ENCODE measurements at regions not wholly inside any gene's neighbourhood (a gene's known extent, or its start where the extent isn't known, plus 50 kb on each side); places are given as distances from the start of the nearest gene placed in this dataset.
"Not testable (repeated sequence)": the region's sequence is repeated elsewhere in the genome, so short reads cannot be mapped to it uniquely, and the experiment has no call there.

DNA sequence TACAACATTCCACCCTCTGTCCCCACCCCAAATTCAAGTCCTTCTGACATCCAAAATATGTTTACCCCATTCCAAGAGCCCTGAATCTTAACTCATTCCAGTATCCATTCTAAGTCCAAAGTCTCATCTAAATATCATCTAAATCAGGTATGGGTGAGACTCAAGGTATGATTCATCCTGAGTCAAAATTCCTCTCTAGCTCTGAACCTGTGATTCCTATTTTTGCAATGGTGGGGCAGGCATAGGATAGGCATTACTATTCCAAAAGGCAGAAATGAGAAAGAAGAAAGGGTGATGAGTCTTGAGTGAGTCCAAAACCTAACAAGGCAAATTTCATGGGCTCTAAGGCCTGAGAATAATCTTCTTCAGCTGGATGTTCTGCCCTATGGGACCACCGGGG lies 140.3 kb upstream of the FAR2 start:
- POLR2A ChIA-PET: no interaction called here
- CTCF ChIA-PET: no interaction called here

DNA sequence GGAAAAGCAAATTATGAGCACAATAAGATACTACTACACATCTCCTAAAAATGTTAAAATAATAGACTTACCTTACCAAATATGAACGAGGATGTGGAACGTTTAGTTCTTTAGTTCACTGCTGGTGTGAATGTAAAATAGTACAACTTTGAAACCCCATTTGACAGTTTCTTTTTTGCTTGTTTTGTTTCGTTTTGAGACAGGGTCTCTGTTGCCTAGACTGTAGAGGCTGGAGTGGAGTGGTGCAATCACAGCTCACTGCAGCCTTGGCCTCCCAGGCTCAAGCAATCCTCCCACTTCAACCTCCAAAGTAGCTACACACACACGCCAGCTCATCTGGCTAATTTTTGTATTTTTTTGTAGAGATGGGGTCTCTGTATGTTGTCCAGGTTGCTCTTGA lies 136.4 kb upstream of the FAR2 start:
- ChIA-PET CTCF (no interaction called here), POLR2A (no interaction called here)

DNA sequence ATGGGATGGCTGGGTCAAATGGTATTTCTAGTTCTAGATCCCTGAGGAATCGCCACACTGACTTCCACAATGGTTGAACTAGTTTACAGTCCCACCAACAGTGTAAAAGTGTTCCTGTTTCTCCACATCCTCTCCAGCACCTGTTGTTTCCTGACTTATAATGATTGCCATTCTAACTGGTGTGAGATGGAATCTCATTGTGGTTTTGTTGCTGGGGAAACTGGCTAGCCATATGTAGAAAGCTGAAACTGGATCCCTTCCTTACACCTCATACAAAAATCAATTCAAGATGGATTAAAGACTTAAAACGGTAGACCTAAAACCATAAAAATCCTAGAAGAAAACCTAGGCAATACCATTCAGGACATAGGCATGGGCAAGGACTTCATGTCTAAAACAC lies 131.5 kb upstream of the FAR2 start:
- POLR2A ChIA-PET, CTCF ChIA-PET: not testable (repeated sequence)

DNA sequence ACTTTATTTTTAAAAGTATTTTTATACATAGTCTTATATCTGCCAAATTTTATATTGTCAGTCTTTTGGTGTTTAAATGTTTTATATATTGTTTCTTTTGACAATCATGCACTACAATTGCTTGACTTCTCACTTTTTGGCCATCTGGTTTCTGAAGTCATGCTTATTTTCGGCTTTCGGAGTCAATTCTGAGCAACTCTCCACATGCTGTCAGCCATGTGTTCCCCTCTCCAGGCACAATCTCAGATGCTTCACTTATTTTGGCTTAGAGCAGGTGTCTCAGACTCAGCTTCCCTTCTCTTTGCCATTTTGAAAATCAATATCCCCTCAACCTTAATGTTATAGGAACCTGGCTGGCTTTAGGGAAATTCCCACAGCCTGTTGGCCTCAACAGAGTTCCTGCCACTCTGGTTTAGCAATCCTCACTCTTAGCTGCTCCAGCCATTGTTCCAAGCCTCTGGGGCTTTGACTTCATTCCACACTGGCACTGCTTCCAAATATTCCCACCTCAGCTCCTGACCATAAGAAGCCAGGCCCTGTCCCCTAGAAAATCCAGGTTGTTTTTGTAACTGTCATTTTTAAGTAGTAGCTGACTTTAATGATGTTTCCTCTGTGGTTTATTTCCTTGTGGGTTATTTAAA lies 125.5 kb upstream of the FAR2 start:
- POLR2A ChIA-PET: no interaction called here
- CTCF ChIA-PET: no interaction called here

DNA sequence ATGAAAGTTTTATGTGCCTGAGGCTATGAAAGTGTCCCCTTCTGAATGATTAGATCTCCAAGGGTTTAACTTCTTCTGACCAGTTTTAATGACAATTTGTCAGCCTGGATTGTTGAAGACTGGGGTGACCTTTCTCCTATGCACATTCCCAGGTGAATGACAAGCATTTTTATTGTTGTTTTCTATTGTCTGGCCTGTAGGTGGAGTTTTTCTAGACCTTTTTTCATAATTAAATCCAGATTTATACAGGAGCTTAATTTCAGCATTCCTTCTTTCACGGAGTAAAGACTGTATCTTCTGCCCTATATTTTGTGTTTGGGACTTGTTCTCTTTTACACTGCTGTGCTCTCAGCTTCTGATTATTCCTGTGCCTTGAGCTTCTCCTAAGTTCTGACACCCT lies 125.0 kb upstream of the FAR2 start:
- POLR2A ChIA-PET: no interaction called here
- CTCF ChIA-PET: no interaction called here

DNA sequence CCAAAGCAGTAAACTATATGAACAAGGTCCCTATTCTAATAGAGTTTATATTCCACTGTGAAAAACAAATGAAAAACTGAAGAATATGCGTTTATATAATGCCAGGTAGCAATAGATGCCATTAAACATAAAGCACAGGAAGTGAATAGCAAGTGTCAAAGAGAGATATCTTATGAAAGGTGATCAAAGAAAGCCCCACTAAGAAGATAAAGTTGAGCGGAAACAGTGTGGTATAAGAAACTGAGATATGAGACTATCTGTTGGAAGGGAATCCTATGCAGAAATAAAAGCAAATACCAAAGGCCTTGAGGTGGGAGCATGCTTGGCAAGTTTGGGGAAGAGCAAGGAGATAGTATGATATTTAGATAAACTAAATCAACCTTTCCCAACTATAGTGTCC lies 123.1 kb upstream of the FAR2 start:
- POLR2A ChIA-PET: no interaction called here
- CTCF ChIA-PET: no interaction called here

DNA sequence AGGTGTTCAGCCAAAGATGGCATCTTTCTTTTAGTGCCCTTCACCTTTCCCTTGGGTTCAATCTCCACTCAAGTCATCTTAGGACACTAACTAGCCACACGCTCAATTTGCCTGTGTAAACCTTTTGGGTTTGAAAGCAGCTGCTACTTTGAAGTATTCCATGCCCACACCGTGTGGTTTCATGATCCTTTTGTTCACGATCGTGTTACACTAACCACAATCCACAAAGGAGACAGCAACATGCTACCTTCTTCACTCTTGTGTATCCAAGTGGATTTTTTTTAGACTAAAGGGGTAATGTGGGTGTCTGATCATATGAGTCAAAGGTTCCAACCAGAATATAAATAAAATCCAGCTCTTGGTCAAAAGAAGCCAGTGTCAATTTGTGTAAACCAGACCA lies 122.7 kb upstream of the FAR2 start:
- ChIA-PET CTCF (no interaction called here), POLR2A (no interaction called here)

DNA sequence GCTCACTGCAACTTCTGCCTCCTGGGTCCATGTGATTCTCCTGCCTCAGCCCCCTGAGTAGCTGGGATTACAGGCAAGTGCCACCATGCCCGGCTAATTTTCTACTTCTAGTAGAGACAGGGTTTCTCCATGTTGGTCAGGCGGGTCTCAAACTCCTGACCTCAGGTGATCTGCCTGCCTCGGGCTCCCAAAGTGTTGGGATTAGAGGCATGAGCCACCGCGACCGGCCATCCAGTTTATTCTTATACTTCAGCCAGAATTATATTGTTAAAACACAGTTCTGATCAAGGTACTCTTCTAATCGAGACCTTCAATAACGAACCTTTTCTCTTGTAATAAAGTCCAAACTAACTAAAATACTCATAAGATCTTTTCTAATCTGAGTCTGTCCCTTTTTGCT lies 119.6 kb upstream of the FAR2 start:
- POLR2A ChIA-PET, CTCF ChIA-PET: not testable (repeated sequence)

DNA sequence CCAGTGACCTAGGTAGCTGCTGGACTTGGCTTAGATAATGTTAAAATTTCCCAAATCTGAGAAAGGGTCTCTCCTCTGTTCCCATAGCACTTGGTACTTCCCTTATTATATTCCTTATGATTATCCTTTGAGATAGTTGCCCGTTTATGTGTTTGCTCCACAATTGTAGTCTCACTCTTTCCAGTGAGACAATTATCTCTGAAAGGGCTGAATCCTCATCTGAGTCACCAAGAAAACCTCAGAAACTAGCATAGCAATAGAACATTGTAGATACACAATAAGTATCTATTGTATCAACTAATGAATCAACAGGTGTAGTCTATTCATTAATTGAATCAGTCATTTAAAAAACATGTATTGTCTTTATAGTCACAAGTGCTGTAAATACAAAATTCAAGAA lies 119.1 kb upstream of the FAR2 start:
- CTCF ChIA-PET: no interaction called here
- POLR2A ChIA-PET: no interaction called here

DNA sequence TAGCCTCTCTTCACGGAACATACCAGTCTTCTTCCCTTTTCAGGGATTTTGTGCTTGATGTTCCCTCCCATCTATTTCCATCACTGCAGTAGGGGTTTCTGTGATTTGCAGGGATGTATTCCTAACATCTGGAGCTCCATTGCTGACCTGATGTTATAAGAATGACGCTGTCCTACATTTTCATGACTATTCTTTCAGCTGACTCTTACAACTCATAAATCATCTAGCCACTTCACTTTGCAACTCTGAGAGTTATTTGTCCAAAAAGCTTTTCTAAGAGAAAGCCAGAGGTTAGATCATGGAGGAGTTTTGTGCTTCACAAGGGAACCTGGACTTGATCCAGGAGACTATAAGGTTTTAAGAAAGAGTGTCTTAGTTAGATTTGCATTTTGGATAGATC lies 116.6 kb upstream of the FAR2 start:
- CTCF ChIA-PET: no interaction called here
- POLR2A ChIA-PET: no interaction called here

DNA sequence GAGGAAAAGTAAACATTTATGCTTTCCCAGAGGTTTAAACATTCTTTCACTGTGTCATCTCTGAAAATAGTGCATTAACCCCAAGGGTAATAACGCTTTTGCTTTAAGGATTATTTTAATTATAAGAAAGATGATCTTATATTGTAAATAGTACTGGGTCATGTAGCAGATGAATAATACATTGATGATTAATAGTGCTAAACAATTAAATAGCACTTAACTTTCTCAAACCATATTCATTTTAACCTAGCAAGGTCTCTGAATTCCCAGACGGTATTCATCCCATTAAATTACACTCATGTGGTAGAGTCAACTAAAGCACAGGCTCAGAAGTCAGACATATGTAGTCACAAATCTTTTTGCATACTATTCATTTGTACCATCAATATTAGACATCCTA lies 115.6 kb upstream of the FAR2 start:
- POLR2A ChIA-PET: no interaction called here
- CTCF ChIA-PET: no interaction called here

DNA sequence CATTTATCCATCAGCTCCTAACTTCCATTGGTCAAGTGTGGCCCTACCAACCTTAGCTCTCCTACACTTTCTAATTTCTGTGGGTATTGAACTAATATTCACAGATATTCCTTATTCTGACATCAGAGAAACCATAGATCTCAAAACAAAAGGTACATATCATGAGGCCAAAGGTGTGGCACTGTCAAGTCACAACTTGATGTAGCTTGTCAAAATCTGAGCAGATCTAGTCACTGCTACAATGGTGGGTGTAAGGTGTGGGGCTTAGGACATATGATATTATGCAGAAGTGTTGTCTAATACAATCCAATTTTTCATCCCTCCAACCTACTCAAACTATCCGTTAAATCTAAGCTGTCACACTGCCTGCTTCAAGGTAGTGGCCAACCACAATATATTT lies 114.0 kb upstream of the FAR2 start:
- CTCF ChIA-PET: no interaction called here
- POLR2A ChIA-PET: no interaction called here

DNA sequence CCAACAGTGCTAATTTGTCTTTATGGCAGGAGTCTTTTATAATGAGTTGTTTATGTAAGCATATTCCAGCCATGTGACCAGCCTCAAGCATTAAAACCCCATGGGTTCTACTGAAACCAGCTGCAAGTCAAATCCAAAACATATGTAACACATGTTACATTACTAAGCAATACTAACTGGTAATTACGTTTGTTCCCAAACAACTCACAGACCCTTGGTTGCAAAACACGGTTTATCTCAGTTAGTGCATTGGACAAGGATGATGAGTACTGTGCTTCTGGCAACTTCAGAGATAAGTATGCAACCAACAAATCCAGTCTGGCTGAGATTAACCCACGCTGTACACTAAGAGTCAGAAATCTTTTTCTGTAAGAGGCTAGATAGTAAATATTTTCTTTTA lies 110.1 kb upstream of the FAR2 start:
- POLR2A ChIA-PET: no interaction called here
- CTCF ChIA-PET: no interaction called here

DNA sequence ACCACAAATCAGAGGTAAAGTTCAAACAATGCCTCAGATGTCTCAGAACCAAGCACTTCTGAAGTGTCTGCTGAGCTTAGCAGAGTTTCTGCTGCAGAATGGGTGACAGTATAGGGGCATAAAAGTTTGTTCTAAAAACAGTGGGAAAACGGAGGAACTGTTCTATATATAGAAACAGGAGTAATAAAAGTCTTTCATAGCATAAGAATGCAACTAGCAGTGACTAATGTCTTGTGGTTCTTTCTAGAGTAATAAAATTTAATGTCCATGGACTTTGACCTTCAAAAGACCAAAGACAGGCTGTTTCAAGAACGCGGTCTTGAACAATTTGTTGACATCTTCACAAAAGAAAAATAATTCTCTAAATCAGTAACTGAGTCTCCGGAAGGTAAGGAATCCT lies 107.5 kb upstream of the FAR2 start:
- CTCF ChIA-PET: no interaction called here
- POLR2A ChIA-PET: no interaction called here

DNA sequence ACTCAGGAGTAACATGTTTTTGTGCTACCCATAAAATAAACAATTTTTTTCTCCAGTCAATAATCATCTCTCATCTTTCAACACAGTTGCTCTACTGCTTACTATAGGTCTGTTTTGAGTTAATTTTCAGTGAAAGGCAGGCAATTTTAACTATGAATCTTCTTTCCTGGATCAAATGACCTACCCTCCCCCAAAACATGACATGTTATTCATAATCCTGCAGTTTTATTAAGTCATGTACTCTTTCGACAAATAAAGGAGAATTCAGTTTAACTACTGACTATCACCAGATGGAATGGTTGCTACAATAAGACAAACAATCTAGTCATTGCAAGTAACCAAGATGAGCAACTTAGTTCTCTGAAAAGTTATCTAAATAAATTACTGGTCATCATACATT lies 106.0 kb upstream of the FAR2 start:
- ChIA-PET POLR2A (no interaction called here), CTCF (no interaction called here)

DNA sequence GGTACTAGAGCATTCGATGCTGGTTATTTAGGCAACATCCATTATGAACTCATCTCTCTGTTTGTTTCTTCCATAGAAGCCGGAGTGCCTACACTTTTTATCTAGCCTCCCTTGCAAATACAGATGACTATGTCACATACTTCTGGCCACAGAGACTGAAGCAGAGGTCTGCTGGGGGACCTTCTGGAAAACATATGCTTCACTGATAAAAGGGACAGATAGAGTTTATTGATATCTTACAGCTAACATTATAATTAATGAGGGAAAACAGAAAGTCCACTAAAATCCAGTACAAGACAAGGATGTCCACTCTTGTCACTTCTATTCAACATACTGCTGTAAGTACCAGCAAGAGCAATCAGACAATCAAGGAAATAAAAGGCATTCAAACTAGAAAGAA lies 104.3 kb upstream of the FAR2 start:
- ChIA-PET POLR2A (no interaction called here), CTCF (no interaction called here)

DNA sequence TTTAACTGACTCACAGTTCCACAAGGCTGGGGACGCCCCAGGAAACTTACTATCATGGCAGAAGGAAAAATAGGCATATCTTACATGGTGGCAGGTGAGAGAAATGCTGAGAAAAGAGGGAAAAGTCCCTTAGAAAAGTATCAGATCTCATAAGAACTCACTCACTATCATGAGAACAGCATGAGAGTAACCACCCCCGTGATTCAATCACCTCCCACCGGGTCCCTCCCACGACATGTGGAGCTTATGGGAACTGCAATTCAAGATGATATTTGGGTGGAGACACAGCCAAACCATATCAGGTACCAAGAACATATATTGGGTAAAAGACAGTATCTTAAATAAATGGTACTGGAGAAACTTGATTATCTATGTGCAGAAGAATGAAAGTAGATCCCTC lies 100.3 kb upstream of the FAR2 start:
- POLR2A ChIA-PET: no interaction called here
- CTCF ChIA-PET: no interaction called here

DNA sequence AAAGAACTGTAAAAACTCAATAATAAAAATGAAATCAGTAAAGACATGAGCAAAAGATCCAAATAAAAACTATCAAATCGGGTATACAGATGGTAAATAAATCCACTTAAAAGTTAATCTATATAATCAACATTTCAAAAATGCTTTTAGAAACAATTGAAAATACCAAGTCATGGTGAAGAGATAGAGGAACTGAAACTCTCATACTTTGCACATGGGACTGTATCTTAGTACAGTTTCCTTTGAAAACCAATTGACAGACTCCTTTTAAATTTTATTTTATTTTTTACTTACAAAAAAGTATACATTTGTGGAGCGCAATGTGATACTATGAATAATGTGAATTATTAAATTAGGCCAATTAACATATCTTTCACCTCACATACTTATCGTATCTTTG lies 98.6 kb upstream of the FAR2 start:
- CTCF ChIA-PET: no interaction called here
- POLR2A ChIA-PET: no interaction called here

DNA sequence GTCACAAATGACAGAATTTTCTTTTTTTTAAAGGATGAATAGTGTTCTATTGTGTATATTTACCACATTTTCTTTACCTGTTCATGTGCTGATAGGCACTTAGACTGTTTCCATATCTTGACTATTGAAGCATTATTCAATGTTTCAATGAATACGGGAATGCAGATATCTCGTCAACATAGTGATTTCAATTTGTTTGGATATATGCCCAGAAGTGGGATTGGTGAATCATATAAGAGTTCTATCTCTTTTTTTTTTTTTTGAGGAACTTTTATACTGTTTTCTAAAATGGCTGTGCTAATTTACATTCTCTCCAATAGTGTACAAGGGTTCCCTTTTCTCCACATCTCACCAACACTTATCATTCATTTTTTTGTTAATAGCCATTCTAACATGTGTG lies 97.9 kb upstream of the FAR2 start:
- ChIA-PET CTCF (no interaction called here), POLR2A (no interaction called here)

DNA sequence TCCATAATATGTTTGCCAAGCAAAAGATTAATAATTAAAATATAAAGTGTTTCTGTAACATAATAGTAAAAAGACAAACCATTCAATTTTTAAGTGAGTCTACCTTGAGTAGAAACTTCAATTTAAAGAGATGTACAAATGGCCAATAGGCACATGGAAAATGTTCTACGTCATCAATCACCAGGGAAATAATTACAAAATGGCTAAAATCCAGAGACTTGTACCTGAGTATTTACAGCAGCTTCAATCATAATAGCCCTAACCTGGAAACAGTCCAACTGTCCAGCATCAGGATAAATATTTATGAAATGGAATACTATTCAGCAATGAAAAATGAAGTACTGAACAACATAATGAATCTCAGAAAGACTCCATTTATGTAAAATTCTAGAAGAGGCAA lies 95.5 kb upstream of the FAR2 start:
- CTCF ChIA-PET: no interaction called here
- POLR2A ChIA-PET: no interaction called here

DNA sequence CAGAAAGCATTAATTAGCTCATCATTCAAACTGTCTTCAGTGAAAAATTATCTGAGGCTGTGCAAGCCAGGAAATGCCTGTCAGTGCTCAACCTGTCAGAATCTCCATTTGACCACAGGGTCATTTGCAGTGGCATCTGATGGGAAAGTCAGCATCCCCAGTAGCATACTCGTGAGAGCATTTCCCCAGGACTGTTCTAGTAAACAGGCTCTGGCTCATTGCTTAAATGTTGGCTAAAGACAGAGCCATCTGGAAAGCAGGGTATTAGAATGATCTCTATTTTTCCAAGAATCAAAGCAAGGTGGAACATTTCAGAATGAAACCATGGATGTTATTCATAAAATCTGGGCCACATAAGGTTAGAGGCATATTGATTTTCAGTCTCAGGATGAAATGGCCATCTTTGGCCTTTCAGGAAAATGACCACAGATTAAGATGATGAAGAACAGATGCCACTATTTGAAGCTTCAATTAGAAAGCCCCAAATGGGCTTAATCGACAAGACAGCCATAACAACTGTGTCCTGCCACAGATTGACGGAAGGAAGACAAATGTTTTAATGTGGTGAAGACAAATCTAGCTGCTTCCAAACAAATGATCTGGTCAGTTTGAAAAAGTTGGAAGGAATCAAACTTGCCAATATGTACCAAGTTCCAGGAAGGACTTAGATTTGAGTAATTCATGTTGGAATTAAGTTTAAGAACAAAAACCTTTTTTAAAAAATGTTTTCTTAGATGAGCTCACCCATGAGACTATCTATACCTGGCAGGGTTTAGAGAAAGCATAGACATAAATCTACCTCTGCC lies 94.0 kb upstream of the FAR2 start:
- POLR2A ChIA-PET: no interaction called here
- CTCF ChIA-PET: no interaction called here

DNA sequence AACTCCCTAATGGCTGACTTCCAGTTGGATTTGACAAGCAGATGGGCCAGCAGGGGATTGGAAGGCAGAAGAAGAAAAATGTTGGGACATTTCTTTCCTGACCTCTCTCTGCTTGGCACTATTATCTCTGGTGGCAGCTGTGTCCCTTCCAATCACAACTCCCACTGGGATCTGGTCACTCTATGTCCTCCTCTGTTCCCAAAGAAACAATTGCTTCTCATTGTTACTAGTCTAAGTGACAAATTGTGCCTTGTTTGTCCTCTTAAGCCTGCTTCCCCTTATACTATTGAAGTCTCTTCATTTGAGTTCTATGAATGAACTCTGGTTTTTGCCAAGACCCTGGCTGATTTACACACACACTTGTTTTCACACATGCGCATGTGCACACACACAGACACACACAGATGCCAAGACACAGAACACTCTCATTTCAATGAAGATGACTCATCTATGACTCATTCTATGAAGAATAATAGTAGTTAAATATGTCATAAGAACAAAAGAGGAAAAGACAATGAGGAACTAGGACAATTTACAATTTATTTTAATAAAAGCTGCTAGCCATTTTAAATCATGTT lies 83.0 kb upstream of the FAR2 start:
- CTCF ChIA-PET: interaction anchor here (1.4 kb wide), 1 partner anchor 37 kb away, joined by 3 read pairs; no protein-coding TSS in a partner anchor
- POLR2A ChIA-PET: no interaction called here

All from activated CD8-positive, alpha-beta memory T cell treated with anti-CD3 and anti-CD28 coated beads for 36 hours (primary cell).